ENCODE measurements at regions not wholly inside any gene's neighbourhood (a gene's known extent, or its start where the extent isn't known, plus 50 kb on each side); places are given as distances from the start of the nearest gene placed in this dataset.

DNA sequence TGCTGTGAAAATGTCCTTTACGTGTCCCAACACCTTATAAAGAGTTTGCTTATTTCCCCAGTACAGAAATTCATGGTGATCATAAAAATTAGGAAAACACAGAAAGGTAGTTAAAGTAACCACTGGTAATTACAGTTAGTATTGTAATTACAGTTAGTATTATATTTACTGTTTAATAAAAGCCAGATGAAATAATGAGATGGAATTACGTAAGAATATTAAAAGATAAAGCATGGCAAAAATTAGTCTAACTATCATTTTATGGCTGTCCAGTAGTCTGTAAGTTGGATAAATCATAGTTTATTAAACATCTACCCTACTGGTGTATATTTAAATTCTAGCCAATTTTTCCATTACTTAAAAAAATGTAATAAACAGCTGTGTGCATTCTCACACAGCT lies 638.8 kb downstream of the ACTR3B start:
- TF ChIP-seq, protein P1, sequence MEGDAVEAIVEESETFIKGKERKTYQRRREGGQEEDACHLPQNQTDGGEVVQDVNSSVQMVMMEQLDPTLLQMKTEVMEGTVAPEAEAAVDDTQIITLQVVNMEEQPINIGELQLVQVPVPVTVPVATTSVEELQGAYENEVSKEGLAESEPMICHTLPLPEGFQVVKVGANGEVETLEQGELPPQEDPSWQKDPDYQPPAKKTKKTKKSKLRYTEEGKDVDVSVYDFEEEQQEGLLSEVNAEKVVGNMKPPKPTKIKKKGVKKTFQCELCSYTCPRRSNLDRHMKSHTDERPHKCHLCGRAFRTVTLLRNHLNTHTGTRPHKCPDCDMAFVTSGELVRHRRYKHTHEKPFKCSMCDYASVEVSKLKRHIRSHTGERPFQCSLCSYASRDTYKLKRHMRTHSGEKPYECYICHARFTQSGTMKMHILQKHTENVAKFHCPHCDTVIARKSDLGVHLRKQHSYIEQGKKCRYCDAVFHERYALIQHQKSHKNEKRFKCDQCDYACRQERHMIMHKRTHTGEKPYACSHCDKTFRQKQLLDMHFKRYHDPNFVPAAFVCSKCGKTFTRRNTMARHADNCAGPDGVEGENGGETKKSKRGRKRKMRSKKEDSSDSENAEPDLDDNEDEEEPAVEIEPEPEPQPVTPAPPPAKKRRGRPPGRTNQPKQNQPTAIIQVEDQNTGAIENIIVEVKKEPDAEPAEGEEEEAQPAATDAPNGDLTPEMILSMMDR (IDR thresholded peaks at IDR 0.05): no peak
- TF ChIP-seq, protein P2, sequence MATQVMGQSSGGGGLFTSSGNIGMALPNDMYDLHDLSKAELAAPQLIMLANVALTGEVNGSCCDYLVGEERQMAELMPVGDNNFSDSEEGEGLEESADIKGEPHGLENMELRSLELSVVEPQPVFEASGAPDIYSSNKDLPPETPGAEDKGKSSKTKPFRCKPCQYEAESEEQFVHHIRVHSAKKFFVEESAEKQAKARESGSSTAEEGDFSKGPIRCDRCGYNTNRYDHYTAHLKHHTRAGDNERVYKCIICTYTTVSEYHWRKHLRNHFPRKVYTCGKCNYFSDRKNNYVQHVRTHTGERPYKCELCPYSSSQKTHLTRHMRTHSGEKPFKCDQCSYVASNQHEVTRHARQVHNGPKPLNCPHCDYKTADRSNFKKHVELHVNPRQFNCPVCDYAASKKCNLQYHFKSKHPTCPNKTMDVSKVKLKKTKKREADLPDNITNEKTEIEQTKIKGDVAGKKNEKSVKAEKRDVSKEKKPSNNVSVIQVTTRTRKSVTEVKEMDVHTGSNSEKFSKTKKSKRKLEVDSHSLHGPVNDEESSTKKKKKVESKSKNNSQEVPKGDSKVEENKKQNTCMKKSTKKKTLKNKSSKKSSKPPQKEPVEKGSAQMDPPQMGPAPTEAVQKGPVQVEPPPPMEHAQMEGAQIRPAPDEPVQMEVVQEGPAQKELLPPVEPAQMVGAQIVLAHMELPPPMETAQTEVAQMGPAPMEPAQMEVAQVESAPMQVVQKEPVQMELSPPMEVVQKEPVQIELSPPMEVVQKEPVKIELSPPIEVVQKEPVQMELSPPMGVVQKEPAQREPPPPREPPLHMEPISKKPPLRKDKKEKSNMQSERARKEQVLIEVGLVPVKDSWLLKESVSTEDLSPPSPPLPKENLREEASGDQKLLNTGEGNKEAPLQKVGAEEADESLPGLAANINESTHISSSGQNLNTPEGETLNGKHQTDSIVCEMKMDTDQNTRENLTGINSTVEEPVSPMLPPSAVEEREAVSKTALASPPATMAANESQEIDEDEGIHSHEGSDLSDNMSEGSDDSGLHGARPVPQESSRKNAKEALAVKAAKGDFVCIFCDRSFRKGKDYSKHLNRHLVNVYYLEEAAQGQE (IDR thresholded peaks at IDR 0.05; ENCODE audit: insufficient read depth in 1 of 2, low read depth in 2 of 2, low read length in 1 of 2): no peak
- TF ChIP-seq POLR2AphosphoS5 (IDR thresholded peaks at IDR 0.05; ENCODE audit: low read depth, low read length) (no peak), SIN3A (IDR thresholded peaks at IDR 0.05; ENCODE audit: borderline replicate concordance, insufficient read depth, low read depth, low read length) (no peak)
